ENCODE measurements at regions not wholly inside any gene's neighbourhood (a gene's known extent, or its start where the extent isn't known, plus 50 kb on each side); places are given as distances from the start of the nearest gene placed in this dataset.
"Not testable (repeated sequence)": the region's sequence is repeated elsewhere in the genome, so short reads cannot be mapped to it uniquely, and the experiment has no call there.

DNA sequence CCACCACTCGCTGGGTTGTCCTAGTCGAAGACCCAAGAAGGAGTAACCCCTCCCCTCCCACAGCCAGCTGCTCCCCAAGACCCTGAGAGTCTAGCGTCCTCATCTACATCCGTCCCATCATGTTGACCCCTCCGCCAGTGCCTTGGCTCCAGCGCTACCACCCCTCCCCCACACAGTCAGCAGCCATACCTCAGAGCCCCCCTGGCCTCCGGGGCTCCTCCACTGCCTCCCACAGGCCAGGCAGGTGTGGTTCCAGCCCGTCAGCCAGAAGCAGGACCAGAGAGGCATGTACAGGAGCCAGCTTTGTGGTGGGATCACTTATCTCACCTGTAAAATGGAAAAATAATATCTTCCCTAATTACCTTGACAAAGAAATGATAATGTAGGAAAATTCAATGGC lies 51.5 kb upstream of the PHF21B start:
- DNase-seq = no peak

DNA sequence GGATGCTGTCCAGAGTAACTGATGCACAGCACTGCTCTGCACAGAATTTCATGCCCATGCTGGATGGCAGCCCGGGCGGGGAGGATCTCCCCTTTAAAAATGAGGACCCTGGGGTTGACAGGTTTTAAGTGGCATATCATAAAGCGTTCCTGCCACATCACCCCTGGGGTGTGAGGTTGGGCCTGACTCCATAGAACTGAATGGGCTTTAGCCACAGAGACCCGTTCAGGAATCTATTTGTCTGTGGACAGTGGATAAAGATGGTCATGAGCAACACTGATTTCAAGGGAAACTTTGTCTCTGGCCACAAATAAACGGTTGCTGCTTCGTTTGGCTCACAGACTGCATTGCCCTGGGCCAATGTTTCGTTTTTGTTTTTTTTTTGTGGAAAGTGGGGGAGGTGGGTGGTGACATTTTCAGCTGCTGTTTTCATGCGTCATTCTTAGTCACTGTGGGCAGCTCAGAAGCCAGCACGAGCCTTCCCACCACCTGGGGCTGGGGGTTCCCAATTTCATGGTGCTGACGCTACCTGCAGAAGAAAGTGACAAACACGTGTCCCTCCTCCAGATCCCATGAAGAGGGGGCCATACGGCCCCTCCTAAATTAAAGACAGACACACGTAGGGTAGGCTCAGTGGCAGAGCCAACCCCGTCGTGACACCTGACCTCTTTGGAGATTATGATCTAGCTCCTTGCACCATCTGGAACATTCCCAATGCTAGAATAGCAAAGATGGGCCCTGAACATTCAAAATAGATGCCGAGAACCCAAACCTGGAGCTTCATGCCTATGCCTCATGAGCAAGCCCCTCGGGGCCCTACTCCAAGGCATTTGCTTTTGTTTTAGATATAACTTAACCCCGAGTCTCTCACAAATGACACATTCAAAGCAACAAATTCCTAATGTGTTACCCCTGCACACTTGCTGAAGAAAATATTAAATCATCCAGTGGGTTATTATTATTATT lies 54.8 kb upstream of the PHF21B start:
- DNase-seq = no peak

GRCh38 chr22:45065726-45066125 lies 55.9 kb upstream of the PHF21B start:
- no peak for DNase-seq

DNA sequence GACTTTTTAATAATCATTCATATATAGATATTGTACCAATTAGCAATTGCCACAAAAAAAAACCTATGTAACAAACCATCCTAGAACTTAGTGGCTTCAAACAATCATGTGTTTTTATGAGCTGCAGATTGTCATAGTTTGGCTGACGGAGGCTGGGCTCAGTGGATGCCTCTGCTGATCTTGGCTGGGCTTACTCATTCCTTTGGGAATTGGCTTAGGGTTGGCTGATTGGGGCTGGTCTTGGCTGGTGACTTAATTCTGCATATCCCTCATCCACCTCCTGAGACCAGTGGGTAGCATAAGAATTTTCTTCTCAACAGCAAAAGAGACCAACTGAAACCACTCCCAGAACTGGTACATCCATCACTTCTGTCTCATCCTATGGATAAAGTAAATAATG lies 57.9 kb upstream of the PHF21B start:
- no peak for DNase-seq

DNA sequence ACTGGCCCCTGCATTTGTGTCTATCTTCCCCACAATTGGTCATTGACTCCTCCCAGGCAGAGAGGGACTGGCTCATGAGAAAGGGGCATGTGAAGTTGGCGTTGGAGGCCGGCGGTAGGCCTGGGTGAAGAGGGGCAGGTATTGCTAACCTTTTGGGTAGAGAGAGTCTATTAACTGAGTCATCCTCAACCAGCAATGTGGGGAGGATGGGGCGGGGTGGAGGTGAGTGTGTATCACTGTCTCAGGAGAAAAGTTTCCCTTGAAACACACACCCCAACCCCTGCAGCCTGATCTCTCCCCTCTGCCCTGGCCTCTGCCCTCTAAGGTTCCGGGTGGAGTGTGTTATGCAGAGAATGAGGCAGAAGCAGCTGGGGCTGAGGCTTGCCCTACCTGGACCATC lies 60.1 kb upstream of the PHF21B start:
- no peak for DNase-seq

DNA sequence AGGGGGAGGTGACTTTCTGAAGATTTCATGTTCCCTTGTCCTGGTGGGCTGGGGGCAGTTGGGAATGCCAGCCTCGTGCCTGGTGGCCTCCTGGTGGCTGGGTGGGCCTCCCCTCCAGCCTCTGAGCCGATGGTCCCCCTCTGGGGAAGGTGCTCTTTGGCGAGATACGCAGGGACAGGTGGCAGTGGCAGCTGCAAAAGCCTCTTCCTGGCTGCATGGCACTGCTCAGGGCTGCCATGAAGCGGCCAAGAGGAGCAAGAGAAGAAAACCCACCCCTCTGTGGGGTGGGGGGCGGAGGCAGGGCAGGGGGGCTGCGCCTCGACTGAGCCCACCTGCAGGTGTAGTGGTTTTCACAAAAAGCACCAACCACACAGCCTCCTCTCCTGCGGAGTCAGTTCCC lies 61.8 kb upstream of the PHF21B start:
- DNase-seq = no peak

- no peak for DNase-seq
Measured at GRCh38 chr22:45072322-45072903, 62.6 kb upstream of the PHF21B start.

DNA sequence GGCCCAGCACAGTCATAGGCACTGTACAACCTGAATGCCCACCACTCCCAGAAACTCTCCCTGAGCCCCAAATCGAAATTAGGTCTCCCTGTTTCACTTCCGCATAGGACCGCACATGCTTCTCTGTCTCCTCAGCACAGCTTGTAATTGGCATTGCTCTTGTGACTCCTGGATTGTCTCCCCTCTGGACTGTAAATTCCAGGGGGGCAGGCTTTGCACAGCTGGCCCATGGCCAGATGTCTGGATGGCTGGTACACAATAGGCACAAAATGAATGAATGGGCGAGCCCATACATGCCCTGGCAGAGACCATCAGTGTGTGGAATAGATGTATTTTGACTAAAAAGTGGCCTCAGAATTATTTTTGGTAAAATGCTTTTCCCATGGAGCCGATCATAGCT lies 63.3 kb upstream of the PHF21B start:
- no peak for DNase-seq

DNA sequence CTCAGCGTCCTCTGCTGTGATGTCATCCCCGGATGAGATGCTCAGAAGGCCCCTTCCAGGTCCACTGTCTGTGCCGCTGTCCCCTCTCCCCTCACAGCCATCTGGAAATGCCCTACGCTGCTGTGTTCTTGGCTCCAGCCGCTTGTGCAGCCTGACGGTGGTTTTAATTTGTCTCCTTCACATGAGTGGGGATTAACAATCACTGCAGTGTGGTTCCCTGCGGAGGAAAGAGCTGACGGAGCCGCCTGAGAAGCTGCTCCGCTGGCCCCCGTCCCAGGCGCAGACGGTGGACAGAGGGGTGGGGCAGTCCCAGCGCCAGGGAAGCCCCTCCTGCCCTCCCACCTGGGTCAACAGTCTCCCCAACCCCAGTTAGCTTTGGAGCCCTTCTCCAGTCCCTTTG lies 67.5 kb upstream of the PHF21B start:
- no peak for DNase-seq

- DNase-seq = no peak
Measured at GRCh38 chr22:45077826-45078334, 68.1 kb upstream of the PHF21B start.

- no peak for DNase-seq
Measured at GRCh38 chr22:45082795-45083194, 73.0 kb upstream of the PHF21B start.

DNA sequence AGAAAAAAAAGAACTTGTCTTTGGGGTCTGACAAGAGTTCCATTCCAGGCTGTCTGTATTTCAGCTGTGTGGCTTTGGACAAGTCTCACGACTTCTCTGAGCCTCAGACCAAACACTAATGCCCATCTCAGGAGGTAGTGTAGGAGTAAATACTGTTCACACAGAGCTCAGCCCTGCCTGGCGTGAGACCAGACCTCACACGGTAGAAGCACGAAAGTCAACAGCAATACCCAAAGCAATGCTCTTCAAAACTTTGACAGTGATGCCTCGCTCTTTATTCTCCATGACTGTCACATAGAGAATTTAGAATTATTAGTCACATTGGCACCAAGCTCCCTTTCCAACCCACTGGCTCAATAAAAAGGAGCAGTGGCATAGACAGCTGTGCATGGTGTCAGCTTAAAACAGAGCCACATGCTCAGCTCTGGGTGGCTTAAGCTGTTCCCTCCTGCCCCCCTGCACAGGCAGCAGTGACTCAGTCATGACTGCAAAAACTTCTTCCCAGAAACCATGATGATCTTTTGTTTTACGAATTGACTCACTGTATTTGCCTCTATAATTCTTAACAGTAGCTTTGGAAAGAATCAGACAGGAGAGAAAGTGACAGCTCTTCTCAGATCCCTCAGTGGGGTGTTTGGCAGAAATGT lies 74.0 kb upstream of the PHF21B start:
- no peak for DNase-seq

GRCh38 chr22:45084400-45084920 lies 74.7 kb upstream of the PHF21B start:
- DNase-seq = no peak

GRCh38 chr22:45087802-45088201 lies 75.9 kb upstream of the NUP50 start:
- no peak for DNase-seq

- DNase-seq = peak; percentile 51
Measured at GRCh38 chr22:45088576-45088975, 75.1 kb upstream of the NUP50 start.

DNA sequence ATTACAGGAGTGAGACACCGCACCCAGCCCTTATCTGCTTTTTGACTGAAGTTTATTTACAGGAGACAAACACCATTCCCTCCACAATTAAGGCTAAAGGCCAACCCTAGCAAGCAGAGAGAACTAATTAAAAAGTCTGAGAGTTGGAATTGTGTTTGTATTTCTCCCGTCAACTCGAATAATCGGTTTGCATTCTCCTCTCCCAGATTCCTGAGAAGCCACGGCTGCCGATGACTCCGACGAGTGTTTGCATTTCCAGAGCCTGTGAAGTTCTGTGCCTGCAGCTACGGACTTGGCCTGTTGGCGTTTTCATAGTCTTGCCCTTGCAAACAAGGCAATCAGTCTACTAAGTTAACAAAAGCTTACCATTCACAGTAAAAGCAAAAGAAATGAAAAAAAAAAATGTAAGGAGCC lies 73.2 kb upstream of the NUP50 start:
- DNase-seq = no peak

DNA sequence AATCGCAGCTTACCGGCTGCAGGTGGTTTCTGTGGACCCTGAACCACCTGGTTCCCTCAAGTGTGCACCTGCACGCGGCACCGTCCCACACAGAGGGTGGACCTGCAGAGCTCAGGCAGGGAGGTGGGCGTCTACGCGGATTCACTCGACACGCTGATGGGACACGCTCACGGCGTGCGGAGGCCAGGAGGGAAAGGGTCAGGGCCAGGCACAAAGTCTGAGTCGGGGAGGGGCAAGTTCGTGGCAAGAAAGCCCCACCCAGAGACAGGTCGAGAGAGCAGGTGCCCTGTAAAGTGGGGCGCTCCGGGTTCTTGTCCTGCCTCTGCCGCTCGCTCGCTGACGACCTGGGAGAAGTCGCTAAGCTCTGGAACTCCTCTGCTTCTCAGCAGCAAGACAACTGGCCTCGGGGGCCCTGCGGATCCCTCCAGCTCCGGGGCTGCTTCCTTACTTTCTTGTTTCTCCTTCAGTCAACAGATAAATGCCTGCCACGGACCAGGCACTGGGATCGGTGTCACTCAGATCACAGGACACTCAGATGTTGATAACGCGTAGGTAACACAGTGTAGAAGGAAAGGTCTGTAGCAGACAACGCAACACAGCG lies 72.4 kb upstream of the NUP50 start:
- no peak for DNase-seq

DNA sequence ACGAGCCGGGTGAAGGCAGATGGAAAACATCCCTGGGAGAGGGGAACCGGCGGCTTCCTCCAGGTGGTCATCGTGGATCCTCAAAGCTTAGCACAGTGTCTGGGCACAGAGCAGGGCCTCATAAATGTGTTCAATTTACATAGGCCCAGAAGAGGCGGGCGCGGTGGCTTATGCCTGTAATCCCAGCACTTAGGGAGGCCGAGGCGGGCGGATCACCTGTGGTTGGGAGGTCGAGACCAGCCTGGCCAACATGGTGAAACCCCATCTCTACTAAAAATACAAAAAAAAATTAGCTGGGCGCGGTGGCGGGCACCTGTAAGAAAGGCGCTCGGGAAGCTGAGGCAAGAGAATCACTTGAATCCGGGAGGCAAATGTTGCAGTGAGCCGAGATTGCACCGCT lies 71.8 kb upstream of the NUP50 start:
- DNase-seq = not testable (repeated sequence)

GRCh38 chr22:45092644-45093043 lies 71.1 kb upstream of the NUP50 start:
- DNase-seq = no peak

GRCh38 chr22:45093609-45094008 lies 70.1 kb upstream of the NUP50 start:
- DNase-seq = no peak

DNA sequence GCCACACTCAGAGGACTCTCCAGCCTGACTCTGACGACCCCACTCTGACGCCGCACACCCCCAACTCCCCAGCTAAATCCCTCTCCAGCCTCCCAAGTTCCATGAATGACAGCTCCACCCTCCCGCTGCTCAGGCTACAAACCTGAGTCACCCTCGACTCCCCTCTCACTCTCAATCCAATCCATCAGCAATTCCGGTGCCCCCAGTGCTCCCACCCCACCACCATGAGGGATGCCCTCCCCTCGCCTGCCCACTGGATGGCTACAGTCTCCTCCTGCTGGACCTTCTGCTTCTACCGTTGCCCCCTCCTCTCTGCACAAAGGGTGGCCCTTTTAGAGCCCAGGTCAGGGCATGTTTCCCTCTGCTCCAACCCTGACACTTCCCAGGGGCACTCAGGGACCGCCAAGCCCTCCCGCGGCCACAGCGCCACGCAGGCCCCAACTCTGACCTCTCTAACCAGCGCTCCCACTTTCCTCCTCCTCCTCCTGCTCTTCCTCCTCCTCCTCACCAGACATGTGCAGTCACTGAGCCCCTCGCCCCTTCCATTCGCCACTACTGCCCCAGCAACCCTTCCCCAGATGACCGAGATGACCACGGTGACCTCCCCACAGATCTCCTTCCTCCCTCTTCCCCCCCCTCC lies 69.5 kb upstream of the NUP50 start:
- DNase-seq = no peak

GRCh38 chr22:45094825-45095224 lies 68.9 kb upstream of the NUP50 start:
- DNase-seq = no peak
